GM19240 (cell line): ENCODE measurements at regions not wholly inside any gene's neighbourhood (a gene's known extent, or its start where the extent isn't known, plus 50 kb on each side); places are given as distances from the start of the nearest gene placed in this dataset.

Experiments
- DNase-seq: peaks from one replicate; pipeline ENCODE4 v3.0.0; 2011; ENCODE audit warnings: low spot score; ENCODE audit not compliant: insufficient read length

GRCh38 chr18:21162786-21163185 is 51.2 kb upstream of the ROCK1 start:
- no peak for DNase-seq

- DNase-seq, result no peak
These were observed 52.3 kb upstream of the ROCK1 start for GRCh38 chr18:21163647-21164547.

GRCh38 chr18:21164548-21165095 is 53.0 kb upstream of the ROCK1 start:
- no peak for DNase-seq

- no peak for DNase-seq
These were observed 56.2 kb upstream of the ROCK1 start for GRCh38 chr18:21167641-21168377.

GRCh38 chr18:21168880-21169279 is 57.3 kb upstream of the ROCK1 start:
- no peak for DNase-seq

GRCh38 chr18:21177822-21178221 is 64.2 kb upstream of the GREB1L start:
- no peak for DNase-seq

- peak; percentile 49 for DNase-seq
These were observed 62.3 kb upstream of the GREB1L start for GRCh38 chr18:21179590-21180220.

- no peak for DNase-seq
These were observed 61.4 kb upstream of the GREB1L start for GRCh38 chr18:21180588-21180987.

GRCh38 chr18:21181766-21182165 is 60.3 kb upstream of the GREB1L start:
- no peak for DNase-seq

GRCh38 chr18:21183670-21184069 is 58.4 kb upstream of the GREB1L start:
- no peak for DNase-seq

- DNase-seq, result no peak
These were observed 57.5 kb upstream of the GREB1L start for GRCh38 chr18:21184396-21184996.

- no peak for DNase-seq
These were observed 54.1 kb upstream of the GREB1L start for GRCh38 chr18:21187886-21188285.

GRCh38 chr18:21191596-21192307 is 50.3 kb upstream of the GREB1L start:
- DNase-seq, result no peak
